ENCODE measurements at regions not wholly inside any gene's neighbourhood (a gene's known extent, or its start where the extent isn't known, plus 50 kb on each side); places are given as distances from the start of the nearest gene placed in this dataset.

DNA sequence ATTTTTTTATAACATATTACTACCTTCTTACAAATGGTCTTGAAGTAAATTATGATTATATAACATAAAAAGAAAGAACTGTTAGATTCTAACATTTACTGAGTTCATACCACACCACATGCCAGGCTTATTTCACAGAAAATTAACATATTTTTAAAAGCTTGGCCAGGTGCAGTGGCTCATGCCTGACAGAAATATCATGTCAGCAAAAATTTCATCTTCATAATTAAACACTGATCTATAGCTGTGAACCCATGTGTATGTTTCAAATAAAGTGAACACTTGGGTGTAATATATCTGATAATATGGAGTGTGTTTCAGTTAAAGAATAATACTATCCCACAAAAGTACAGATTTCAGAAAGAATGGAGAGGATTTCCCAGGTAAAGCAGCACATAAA, 296.5 kb downstream of the SI start:
- TF ChIP-seq CTCF (IDR thresholded peaks at IDR 0.05) (no peak), POLR2A (IDR thresholded peaks at IDR 0.05) (no peak), EP300 (IDR thresholded peaks at IDR 0.05) (no peak), POLR2AphosphoS5 (IDR thresholded peaks at IDR 0.05) (no peak)
